Stomach (tissue), 4 donors: ENCODE measurements at regions not wholly inside any gene's neighbourhood (a gene's known extent, or its start where the extent isn't known, plus 50 kb on each side); places are given as distances from the start of the nearest gene placed in this dataset.

ENCODE experiments used
- CTCF ChIP-seq, 7 experiments: fragments of 450-650 bp in 4 of 7; fragments of 200-600 bp in 3 of 7; sonication (generic) in 3 of 7; IDR thresholded peaks; one replicate each; pipeline ENCODE4 v1.5.1; 2016 to 2019; ENCODE audit warnings: antibody characterized with exemption in 7 of 7, control low read depth in 2 of 7, mild to moderate bottlenecking in 1 of 7
- EP300 ChIP-seq: sonication (generic); formaldehyde crosslinking; IDR thresholded peaks from one replicate; pipeline ENCODE4 v1.6.1; 2017; ENCODE audit warnings: antibody characterized with exemption

GRCh38 chr1:98323906-98324358 lies 337.6 kb upstream of the SNX7 start:
- TF ChIP-seq EP300 = no peak
- TF ChIP-seq CTCF (IDR thresholded peaks at IDR 0.05) = no peak
